ENCODE measurements at regions not wholly inside any gene's neighbourhood (a gene's known extent, or its start where the extent isn't known, plus 50 kb on each side); places are given as distances from the start of the nearest gene placed in this dataset.

DNA sequence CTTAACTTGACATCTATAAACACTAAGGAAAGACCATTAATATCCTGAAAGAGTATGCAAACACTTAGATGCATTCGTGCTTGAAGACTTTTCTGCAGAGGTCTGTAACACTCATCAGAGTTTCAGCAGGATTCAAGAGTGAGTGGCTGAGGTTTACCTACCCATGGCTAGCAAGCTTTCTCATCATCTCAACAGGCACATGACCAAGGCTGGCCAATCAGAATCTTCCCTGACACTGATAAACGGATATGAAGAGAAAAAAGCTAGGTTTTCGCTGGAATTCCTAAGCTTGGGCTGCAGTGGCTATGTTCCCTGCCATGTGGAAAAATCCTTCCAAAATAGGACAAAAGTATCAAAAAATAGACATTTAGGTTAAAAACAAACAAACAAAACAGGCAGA is 162.1 kb upstream of the USP15 start:
- no peak for DNase-seq (ENCODE audit: low read depth, low spot score)

DNA sequence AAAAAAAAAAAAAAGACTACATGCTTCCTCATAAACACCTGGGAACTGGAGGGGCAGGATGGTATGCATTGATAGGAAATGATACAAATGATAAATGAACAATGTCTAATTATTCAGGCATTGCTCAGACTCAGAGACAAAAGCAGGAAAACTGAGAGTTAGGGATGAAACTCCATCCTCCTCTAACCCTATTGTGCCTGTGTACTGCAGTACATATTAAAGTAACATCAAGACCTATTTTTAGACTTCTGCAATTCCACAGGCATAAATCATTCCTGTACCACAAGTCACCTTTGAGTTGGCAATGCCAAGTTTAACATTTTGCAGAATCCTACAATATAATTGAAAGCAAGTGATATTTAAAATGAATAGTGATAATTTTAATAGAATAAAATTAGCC is 156.5 kb upstream of the USP15 start:
- no peak for DNase-seq (ENCODE audit: low read depth, low spot score)

DNA sequence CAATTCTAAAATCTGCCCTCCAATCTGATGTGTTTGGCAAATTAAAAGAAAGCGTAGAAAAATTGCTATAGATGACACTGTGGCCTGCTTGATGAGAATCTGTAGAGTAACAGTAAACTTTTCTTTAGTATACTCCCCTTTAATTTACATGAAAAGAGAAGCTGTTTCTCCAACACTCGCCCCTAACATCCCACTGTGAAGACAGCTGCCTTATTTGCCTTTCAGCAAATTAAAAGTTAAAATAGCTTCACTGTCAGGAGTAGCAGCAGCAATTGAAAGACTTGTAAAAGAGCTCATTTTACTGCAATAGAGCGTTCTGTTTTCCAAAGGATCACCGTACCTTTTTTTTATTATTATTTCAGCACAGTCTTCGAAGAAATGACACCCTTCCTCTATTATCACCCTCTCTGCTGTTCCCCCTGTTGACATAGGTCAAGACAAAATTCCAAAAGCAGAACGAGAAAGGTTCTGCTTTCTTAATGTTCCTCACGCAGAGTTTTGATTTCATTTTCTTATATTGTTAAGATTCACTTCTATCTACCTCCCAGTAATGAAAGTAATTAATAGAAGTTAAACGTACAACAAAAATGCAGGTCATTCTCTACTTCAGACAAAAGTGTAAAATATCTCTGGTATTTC is 153.5 kb upstream of the USP15 start:
- DNase-seq (ENCODE audit: low read depth, low spot score): no peak

DNA sequence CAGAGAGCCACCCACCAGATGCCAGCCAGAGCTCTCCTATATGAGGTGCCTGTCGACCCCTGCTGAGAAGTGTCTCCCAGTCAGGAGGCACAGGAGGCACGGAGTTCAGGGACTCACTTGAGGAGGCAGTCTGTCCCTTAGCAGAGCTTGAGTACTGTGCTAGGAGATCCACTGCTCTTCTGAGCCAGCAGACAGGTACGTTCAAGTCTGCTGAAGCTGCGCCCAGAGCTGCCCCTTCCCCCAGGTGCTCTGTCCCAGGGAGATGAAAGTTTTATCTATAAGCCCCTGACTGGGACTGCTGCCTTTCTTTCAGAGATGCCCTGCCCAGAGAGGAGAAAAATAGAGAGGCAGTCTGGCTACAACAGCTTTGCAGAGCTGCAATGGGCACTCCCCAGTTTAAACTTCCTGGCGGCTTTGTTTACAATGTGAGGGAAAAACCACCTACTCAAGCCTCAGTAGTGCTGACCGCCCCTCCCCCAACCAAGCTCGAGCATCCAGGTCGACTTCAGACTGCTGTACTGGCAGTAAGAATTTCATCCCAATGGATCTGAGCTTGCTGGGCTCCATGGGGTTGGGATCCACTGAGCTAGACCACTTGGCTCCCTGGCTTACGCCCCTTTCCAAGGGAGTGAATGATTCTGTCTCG is 146.7 kb upstream of the USP15 start:
- no peak for DNase-seq (ENCODE audit: low read depth, low spot score)

DNA sequence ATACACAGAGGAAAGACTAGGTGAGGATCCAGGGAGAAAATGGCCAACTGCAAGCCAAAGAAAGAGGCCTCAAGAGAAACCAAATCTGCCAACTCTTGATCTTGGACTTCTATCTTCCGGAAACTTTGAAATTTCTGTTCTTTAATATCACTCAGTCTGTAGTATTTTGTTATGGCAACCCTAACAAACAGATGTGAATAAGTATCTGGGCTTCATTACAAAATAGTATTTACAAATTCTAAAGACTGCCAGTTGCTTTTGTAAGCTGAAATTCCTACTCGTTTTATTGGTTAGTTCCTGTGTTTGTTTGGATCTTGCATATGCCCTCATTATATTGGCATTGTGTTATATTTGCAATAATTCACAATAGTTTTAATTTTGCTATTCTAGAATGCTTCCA is 143.2 kb upstream of the USP15 start:
- no peak for DNase-seq (ENCODE audit: low read depth, low spot score)

DNA sequence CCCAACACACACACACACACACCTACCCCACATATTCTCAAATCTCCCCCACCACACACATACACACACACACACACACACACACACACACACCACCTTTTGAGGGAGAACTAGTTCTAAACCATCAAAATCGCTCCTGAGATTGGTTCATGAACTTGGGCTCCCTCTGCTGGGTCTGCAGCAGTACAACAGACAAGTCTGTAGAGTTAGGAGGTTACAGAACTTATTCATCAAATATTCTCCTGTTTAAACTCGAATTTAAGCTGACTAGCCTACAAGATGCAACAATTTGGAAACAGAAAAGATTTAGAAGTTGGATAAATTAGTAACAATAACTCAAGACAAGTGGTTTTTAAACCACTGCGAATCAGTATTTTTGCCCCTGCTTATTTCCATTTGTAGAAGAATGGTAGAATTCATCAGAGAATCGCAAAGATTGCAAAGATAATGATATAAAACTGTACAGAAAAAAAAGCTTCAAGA is 136.4 kb upstream of the USP15 start:
- DNase-seq (ENCODE audit: low read depth, low spot score): peak; percentile 15

DNA sequence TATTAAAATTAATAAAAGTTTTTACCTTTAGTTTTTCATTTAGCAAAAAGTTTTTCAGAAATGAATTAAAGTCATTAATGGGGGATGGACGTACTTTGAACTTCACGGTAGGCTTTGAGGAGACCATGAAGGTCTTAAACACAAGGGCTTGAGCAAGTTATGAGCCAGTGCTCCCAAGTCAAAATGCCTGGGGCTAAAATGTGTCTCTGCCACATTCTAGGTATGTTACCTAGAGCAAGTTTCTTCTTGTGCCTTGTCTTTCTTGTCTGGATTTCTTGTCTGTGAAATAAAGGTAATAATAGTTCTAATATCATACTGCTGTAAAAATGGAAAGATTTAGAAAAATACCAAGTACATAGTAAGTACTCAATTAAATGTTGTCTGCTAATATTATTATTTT is 132.7 kb upstream of the USP15 start:
- no peak for DNase-seq (ENCODE audit: low read depth, low spot score)

DNA sequence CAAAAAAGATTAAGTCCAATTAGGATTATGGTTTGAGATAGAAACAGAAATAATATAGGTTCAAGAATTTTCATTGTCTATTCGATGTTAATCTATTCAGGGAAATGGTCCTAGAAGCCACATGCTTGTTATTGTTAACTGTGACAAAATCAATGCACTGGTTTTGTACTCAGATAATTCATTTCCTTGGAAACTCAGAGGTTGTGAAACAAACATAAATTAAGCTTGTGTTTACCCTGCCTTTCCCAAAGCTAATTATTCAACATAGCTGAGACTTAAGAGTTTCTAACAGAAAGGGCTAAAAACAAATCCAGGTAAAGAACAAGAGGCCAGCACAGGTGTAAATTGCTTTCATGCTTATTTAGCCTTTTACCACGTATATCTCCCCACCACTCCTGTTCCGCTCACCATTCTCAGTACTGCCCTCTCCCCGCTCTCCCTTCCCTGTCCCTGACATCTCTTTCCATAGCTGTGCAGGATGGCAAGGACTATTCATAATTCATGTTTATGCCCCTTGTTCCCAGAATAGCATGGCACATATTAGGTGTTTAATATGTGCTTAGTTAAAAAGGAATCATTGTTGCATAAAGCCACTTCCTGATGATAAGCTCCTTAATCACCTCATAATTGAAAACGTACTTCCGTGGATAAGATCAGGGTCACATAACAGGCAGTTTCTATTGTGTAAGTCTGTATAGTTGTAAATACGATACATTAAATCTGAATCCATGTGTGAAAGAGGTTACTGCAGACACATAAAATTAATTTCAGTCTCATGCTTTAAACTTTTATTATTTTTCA is 131.8 kb upstream of the USP15 start:
- no peak for DNase-seq (ENCODE audit: low read depth, low spot score)

DNA sequence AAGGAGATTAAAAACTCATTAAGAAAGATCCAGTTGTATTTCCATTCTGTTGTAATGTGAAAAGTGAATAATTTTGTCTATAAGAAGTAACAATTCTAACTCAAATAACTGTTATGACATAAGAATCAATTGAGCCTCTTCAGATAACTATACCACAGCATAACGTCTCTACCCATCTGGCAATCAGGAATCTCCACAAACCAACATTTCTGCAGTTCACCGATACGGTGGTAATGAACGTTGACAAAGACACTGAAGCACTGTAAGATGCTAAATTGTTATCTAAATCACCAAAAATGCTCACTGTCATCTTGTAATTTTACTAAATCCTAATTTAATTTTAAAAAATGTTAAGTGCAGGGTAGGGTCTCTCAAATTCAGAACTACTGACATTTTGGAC is 130.9 kb upstream of the USP15 start:
- no peak for DNase-seq (ENCODE audit: low read depth, low spot score)

DNA sequence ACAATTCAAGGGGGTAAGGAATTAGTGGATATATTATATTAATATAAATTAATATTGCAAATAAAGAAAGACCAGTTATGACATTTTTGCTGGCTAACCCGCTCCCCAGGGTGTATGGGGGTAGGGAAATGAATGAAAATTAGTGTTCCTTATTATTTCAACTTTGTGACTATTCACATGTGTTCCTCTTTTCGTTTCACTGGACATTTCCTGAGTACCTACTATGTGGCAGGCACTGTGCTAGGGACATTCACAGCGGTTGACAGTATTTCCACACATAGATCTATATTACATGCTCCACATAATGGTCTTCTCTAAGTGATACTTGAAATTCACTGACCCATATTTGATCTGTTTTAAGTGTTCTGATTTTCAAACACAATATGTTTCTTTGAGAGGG is 129.8 kb upstream of the USP15 start:
- DNase-seq (ENCODE audit: low read depth, low spot score): no peak

DNA sequence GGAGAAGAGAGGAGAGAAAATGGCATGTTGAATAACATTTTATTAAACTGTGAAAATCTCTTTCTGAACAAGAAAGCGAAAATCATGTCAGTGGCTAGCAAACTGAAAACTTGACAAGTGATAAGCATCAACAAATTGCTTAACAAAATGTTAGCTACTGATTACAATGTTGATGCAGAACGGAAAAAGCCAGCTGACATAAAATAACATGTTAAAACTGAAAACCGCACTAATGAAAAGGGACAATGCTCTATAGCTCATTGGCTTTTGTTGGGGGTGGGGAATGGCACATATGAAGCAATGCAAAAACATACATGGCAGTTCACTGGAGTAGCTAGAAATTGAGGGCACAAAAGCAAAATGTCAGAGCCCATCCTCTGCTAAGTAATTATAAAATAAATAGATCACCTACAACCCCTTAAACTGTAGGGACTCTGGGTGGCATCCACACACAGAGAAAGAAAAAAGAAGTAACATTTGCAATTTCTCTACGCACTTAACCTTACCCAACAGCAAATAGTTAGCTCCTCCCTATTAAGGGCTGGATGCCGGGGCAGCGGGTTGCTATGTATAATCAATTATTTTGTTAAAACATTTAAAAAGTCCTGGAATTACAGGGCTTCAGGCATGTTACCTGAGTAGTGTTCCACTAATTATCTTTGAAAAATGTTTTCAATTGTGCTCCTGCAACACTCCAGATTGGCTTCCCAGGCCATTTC is 129.2 kb upstream of the USP15 start:
- no peak for DNase-seq (ENCODE audit: low read depth, low spot score)

DNA sequence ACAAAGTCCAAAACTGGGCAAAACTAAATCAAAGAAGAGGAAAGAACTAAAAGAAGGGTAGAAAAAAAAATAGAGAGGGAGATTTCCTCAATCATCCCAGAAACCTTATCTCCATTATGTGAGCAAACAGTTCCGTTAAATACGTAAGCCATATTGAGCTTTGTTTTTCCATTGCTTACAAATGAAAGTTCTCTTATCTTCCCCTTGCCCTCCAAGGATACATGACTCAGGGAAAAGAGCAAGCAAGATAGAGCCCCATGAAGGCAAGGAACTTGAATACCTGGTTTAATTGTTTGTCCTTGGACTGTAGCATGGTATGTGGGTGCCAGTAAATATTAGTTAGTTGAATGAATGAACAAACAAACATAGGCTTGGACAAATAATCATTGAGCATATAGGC is 126.8 kb upstream of the USP15 start:
- DNase-seq (ENCODE audit: low read depth, low spot score): no peak

DNA sequence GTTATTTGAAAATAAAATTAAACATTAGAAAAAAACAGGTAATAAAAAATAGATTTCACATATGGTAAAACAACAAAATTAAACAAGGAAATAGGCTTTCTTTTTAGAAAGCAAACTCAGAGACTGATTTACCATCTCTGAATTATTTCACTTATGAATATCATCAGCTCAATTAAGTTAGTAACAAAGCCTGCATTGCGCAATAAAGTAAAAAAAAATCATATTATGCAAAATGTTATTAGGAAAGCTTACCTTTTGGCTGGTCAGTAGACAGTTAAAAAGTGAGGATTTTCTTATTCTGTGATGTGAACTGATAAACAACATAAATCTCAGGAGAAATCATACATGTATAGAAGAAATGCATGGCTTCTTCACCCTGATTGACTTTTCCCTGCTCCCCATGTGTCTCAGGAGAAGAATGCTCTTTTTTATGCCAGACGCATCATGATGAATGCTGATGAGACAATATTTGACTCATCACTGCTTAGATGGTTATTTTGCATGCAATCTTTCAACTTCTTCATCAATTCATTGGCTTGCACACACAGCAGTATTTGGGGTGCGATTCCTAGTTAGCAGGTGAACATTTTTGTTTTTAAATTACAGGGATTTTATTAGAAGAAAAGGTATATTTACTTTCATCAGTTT is 124.5 kb upstream of the USP15 start:
- no peak for DNase-seq (ENCODE audit: low read depth, low spot score)

DNA sequence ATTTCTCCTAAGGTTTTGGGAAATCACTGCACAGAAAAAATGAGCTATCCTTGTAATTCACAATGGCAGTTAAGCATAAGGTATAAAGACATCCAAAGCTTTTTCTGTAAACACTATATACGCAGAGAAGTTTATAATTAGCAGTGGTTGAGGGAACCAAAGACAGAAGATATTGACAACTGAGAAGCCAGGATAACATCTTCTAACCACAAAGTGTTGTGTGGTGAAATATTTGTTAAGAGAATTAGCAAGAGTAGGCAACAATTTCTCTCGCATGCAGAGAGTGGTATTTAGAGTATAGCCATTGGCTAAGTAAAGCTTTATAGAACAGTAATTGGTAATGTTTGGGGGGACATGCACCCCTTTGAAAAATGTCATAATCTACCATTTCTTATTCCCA is 123.7 kb upstream of the USP15 start:
- DNase-seq (ENCODE audit: low read depth, low spot score): no peak

DNA sequence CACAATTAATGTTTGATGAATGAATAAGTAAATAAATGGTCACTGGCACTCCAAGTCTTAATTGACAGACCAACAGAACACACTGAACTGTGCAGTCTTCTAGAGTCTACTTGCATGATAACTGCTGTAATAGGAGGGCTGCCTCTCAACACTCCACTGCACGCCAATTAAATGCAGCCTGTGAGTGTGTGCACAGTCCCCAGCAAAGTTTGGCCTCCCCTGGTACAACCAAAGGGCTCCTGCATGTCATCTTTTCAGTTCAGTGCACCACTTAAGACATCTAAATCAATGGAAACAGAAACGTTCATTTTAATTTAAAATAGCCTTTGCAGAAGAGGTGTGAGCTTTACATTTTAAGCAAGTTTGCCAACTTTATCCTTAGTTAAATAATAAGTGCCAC is 121.7 kb upstream of the USP15 start:
- DNase-seq (ENCODE audit: low read depth, low spot score): no peak

DNA sequence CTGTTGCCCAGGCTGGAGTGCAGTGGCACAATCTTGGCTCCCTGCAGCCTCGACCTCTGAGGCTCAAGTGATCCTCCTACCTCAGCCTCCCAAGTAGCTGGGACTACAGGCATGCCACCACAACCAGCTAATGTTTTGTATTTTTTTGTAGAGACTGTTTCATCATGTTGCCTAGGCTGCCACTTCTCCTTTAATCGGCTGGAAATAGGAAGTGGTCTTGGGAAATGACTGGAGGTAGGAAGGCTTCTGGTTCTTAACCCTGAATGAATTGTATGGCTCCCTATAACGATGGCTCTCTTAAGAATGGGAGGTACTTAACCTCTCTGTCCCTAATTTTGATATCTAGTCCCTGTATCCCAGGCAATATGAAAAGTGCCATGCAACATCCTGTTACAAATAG is 113.9 kb upstream of the USP15 start:
- DNase-seq (ENCODE audit: low read depth, low spot score): no peak

DNA sequence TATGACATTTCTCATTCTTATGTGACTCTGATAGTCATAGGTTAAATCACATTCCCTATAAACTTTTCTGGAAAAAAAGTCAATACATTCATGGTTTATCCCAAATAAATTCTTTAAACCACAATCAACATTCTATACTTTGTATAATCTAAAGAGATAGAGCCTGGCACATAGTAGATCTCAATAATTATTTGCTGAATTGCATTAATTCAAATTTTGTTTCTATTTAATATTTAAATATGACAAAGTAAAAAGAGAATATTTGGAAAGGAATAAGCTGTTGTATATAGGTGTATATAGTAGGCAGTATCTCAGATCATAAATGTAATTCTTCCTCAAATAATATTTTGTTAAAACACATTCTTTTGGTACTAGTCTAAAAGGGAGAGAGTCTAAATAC is 102.2 kb upstream of the USP15 start:
- no peak for DNase-seq (ENCODE audit: low read depth, low spot score)

DNA sequence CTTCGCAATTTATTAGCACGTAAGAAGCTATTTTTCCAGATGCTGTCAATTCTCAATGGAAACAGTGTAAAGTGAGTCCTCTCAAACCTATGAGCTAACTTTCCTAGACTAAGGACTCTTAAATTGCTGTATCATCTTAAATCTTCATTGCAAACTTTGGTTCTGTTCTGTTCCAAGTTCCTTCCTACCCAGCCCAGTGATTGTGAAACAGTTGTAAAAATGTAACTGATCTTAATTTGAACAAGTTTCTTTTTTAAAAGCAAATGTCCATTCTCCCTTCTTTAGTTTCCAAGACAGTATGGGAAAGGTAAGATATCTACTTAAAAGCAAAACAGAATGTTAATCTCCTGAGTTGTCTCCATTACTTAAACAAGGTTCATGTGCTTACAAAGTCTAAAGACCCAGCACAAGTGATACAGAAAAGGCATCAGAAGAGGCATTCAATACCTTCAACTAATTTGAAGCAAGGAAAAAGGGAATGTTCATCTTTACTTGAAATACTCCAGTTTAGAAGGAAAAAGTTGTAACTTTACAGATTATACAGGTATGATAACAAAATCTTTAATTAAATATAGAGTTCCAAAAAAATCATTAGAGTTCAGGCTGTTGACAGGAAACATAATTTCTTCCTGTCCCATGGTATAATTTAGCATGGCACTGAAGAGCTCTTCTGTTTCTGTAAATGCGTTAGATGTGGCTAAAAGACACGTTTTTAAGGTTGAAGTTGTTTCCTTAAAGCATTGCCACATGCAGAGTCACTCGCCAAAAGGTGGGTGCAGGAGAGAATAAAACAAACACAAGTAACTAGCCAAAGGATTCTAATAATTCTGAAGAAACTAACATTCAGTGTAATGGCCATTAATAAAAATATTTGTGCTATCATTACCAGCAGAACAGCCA is 101.5 kb upstream of the USP15 start:
- DNase-seq (ENCODE audit: low read depth, low spot score): no peak

DNA sequence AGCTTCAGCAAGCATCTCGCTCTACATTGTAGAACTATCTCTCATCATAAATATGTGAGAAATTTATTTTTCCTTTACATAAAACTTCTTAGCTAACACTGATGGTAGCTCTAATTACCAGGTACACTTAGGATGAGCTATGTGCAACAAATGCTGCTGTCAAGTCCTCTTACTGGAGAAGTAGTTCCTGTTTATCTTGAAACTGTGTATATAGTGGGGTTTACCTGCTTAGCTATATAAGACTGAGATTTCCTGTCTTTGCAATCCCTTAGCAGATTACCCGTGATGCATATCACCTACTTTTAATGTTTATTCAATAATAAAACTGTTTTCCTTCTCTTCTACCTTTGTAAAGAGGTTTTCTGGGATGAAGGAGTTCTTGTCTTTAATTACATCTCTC is 98.0 kb upstream of the USP15 start:
- DNase-seq (ENCODE audit: low read depth, low spot score): no peak

DNA sequence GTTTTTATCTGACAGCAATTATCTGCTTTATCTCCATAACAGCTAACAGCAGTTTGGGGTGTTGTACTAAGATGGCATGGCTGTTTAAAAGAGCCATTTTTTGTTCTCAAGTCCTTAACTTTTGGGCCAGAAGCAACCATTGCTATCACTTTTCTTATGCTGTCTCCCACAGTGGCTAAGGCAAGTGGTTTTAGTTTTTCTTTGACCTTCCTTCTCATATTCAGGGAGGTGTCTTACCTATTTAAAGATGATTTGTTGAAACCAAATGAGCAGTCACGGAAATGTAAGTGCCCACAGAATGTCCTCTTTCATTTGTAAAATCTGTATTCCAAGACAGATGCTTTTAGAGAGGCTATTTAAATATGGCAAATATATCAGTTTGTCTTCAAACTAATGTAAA is 96.8 kb upstream of the USP15 start:
- no peak for DNase-seq (ENCODE audit: low read depth, low spot score)

DNA sequence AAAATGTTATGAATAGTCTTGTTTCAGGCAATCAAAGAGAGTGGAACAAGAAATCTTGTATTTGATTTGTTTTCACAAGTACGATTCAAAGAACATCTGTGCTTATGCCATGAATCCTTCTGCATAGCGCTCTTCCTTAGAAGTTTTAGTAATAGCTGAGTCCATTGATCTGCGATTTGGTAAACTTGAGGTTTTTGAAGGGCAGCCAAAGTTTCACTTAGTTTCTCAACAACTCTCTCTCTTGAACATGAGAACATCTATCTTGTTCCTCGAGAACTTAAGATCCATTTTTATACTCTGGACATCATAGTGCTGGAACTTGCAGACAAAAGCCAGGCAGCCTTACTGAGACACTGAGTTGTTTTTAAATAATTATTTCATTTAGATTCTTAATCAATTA is 96.2 kb upstream of the USP15 start:
- DNase-seq (ENCODE audit: low read depth, low spot score): no peak
